GM18519 (cell line): ENCODE measurements at regions not wholly inside any gene's neighbourhood (a gene's known extent, or its start where the extent isn't known, plus 50 kb on each side); places are given as distances from the start of the nearest gene placed in this dataset.

Experiments used
- ATAC-seq: cut with Tn5 transposase; IDR thresholded peaks from one replicate; pipeline ENCODE4 v1.9.1; 2021; ENCODE audit warnings: mild to moderate bottlenecking, moderate library complexity; ENCODE audit not compliant: unreplicated experiment, low FRiP score

DNA sequence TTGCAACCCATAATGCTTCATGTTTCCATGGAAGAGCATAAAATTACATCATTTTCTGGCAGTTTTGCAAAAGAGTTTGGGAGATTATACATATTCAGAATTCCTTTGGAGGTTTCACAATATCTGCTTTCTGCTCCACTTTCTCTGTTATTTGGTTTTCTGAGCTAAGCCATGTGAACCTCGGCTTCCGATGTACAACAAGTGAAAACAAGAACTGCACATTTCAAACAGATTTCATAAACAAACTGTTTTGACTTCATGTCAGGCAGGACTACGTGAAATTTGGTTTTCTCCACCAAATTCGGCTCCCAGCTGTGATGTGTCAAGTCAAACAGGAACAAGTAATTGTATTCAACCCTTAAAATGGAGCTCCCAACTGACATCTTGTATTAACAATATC is 609.8 kb downstream of the IRX1 start:
- no peak for ATAC-seq

DNA sequence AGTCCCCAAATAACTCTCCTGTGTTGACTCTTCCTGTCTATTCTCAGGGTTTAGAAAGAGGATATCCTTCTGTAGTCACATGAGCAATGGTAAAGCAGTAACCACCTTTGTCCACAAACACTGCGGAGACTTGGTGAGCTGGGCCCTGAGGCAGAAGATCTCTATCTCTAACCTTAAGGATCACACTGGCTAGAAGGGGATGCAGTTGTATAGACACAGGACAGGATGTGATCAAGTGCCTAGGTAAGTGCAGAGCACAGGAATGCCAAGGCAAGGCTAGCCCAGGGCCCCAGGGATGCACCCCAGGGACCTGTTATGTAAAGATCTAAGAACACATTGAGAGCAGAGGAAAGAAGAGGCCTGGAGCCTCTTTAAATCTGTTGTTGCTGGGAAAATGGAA is 610.5 kb downstream of the IRX1 start:
- no peak for ATAC-seq

- ATAC-seq = no peak
These were observed 611.9 kb downstream of the IRX1 start for GRCh38 chr5:4207486-4207885.

- ATAC-seq = no peak
These were observed 612.9 kb downstream of the IRX1 start for GRCh38 chr5:4208537-4208936.

GRCh38 chr5:4208996-4209395 is 613.4 kb downstream of the IRX1 start:
- no peak for ATAC-seq

GRCh38 chr5:4212071-4212739 is 616.6 kb downstream of the IRX1 start:
- ATAC-seq = no peak

DNA sequence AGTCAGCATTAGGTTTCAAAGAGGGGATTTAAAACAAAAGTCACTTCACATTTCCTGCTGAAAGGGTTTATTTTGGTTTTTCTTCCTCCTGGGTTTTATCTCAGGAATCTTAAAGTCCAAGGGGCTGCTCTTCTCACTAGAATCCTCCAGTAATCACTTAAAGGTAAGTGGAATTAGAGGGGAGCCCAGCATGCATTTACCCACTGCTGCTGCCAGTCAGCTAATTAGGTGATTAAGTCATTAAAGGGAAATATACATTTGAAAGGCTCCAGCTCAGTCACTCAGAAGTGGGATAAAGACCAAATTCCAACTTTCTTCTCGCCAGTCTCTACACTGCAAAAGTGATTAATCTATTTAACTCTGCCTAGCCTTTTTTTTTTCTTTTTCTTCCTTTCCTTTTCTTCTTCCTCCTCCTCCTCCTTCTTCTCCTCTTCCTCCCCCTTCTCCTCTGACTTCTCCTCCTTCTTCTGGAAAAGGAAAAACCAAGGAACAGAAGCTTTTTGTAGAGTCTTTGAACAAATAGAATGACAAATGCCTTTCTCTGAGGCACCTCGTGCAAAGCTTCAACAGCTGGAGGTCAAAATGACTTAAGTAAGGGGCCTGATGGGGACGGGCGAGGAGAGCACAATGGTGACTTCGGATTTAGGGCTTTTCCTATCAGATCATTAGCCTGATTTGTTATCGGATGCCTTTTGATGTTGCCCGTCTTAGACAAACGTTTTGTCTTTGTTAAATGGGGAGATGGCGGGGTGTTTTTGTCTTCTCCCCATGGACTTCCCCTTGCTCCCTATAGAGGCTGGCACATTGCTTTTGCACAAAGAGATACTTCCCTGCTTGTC is 617.6 kb downstream of the IRX1 start:
- ATAC-seq = no peak

DNA sequence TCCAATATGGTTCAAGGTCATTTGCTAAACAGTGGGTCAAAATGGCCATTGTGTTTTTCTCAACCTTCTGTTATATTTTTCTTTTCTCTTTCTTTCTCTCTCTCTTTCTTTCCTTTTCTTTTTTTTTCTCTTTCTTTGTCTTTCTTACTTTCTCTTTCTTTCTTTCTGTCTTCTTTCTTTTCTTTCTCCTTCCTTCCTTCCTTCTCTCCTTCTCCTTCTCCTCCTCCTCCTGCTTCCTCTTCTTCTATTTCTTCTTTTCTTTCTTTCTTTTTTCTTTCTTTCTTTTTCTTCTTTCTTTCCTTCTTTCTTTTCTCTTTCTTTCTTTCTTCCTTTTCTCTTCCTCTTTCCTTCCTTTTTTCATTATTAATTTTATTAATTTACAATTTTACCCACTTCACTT is 619.5 kb downstream of the IRX1 start:
- ATAC-seq = no peak

DNA sequence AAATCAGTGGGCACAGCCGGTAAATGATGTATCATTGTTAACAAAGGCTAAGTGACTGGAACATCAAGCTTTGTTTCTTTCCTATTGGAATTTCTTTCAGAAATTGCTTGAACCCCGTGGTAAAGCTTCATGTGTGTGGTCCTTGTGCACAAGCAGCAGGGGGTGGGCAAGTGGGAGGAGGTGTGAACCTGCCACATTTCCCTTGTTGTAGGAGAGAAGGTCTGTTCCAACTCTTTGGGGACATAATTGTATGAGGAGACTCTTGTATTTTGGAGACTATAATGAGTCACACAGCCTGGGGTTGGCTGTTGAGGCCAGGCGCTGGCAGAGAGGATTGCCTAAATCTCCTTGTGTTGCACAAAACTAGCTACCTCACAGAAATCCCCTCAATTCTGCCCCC is 620.5 kb downstream of the IRX1 start:
- no peak for ATAC-seq

GRCh38 chr5:4220016-4220415 is 624.4 kb downstream of the IRX1 start:
- no peak for ATAC-seq

DNA sequence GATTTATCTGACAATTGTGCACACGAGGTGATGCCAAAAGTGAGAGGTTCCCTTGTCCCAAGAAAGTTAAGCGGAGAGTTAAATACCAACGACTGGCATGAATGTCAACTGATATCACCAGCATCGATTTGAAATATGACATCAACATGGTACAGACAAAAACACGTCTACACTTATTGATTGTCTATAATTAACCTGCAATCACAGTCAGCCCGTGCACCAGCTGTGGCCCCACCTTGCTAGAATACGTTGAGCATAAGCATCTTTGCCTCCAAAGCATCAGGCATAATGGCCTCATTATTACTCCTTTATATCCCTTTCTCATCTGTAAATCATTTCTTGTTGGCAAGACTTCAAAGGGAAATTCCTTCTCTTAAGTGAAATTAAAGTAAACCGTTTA is 625.4 kb downstream of the IRX1 start:
- no peak for ATAC-seq

DNA sequence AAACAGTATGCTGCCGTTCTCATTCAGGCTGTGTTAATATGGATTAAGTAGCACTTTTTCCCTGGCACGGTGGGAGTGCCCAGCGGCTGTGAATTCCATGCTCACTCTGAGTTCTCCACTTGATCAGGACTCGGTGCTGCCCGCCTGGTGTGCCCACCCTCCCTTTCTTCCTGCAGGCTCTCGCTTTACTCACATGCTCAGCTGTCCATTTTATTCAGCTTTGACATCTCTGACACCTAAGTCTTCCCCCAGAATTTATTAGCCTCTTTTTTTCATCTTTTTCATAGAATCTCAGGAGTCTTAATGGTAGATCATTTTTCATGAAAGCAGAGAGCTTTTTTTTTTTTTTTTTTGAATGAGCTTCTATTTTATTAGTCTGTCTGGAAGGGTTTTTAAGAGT is 626.5 kb downstream of the IRX1 start:
- ATAC-seq = no peak

GRCh38 chr5:4222821-4223220 is 627.2 kb downstream of the IRX1 start:
- no peak for ATAC-seq

- ATAC-seq = no peak
These were observed 630.1 kb downstream of the IRX1 start for GRCh38 chr5:4225741-4226140.

DNA sequence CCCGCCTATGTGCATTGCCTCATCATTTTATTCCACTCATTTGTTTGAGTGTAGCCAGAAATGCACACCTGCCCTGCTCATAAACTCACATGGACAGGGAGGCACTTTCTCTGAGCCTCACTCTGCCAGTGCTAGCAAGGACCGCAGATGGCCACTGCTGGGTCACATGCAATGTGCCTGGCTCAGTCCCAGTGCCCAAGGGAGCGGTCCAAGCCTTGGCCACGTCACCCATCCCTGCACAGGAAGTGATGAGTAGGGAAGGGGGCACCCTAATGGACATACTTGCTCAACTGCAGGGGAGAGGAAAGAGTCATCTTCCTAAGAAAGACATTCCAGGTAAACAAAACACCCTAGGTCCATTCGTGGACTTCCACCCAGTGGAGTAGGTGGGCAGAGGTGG is 630.9 kb downstream of the IRX1 start:
- no peak for ATAC-seq

GRCh38 chr5:4228708-4229107 is 633.1 kb downstream of the IRX1 start:
- no peak for ATAC-seq

GRCh38 chr5:4229414-4230292 is 634.0 kb downstream of the IRX1 start:
- no peak for ATAC-seq

GRCh38 chr5:4230471-4230785 is 634.8 kb downstream of the IRX1 start:
- ATAC-seq = no peak

- ATAC-seq = no peak
These were observed 635.4 kb downstream of the IRX1 start for GRCh38 chr5:4230786-4231641.

DNA sequence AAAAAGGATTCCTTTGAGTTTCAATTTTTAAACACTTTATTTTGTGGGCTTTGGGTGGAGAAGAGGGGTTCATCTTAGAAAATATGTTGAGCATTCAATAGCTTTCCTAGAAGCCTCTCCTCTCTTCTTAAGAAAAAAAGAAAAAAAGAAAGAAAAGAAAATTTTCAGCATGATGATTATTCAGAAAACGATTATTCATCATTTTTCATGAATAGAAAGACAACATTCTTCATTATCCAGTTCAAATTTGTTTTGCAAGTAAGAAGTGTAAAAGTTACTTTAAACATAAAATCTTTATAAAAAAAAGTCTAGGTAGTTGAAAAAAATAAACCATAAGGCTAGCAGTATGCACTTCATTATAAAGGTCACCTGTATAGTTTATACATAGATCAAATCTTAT is 636.5 kb downstream of the IRX1 start:
- no peak for ATAC-seq
